ENCODE measurements at regions not wholly inside any gene's neighbourhood (a gene's known extent, or its start where the extent isn't known, plus 50 kb on each side); places are given as distances from the start of the nearest gene placed in this dataset.

- Histone ChIP-seq H3K56ac (ENCODE audit: insufficient read length, low read depth, low read length) (no peak overlapping the region), H2BK12ac (ENCODE audit: insufficient read length, low read depth, low read length) (no peak overlapping the region), H3K4me1 (ENCODE audit: insufficient read depth, low read length) (no peaks in the 10 kb centered on the region), H2AFZ (ENCODE audit: low read length) (no peak overlapping the region), H3K23me2 (ENCODE audit: insufficient read length, low read depth, low read length, poor library complexity, severe bottlenecking) (no peaks in the 10 kb centered on the region), H2AK5ac (ENCODE audit: insufficient read length, low read length) (no peak overlapping the region), H3K27me3 (ENCODE audit: insufficient read depth, low read length) (no peaks in the 10 kb centered on the region), H4K91ac (ENCODE audit: insufficient read length, low read depth, low read length) (no peak overlapping the region), H3K79me1 (ENCODE audit: insufficient read depth, low read depth, low read length, poor library complexity, severe bottlenecking) (no peaks in the 10 kb centered on the region), H3K4ac (ENCODE audit: low read depth, low read length) (no peak overlapping the region), H4K5ac (ENCODE audit: insufficient read length, low read depth, low read length) (no peak overlapping the region), H3K9me3 (ENCODE audit: control insufficient read depth, low read depth, low read length) (no peaks in the 10 kb centered on the region), H3T11ph (ENCODE audit: low read length) (no peak overlapping the region), H2BK20ac (ENCODE audit: low read depth, low read length, poor library complexity, severe bottlenecking) (no peak overlapping the region), H3K79me2 (ENCODE audit: insufficient read depth, low read length) (no peaks in the 10 kb centered on the region), H2BK5ac (ENCODE audit: insufficient read length, low read length) (no peak overlapping the region), H3K27ac (ENCODE audit: insufficient read length, low read depth, low read length) (no peak overlapping the region), H4K20me1 (ENCODE audit: control insufficient read depth, insufficient read depth, insufficient read length) (no peaks in the 10 kb centered on the region), H2BK120ac (ENCODE audit: low read depth, low read length, poor library complexity, severe bottlenecking) (no peak overlapping the region), H3K23ac (ENCODE audit: insufficient read length, low read depth, low read length) (no peak overlapping the region), H3K9ac (ENCODE audit: extremely low read depth, insufficient read length, low read length) (no peak overlapping the region), H4K8ac (replicated peaks; ENCODE audit: insufficient read length, low read depth, low read length) (no peak overlapping the region), H2BK15ac (ENCODE audit: low read depth, low read length) (no peak overlapping the region), H3K4me2 (ENCODE audit: insufficient read depth, insufficient read length, low read length) (no peak overlapping the region), H3K18ac (ENCODE audit: insufficient read length, low read depth, low read length) (no peak overlapping the region), H3K14ac (ENCODE audit: insufficient read depth, low read length) (no peak overlapping the region)
- peaks cover 0 to 4% of the 10 kb centered on the region in 2 experiments; a peak in 3 of 5 replicates for H3K9me3 Mint-ChIP-seq
- WGBS (ENCODE audit: extremely low coverage, insufficient read length, low lambda C conversion rate), result no CpG with 5 or more reads among the region's 6 CpGs
- no peak for TF ChIP-seq CTCF (conservative IDR thresholded peaks at IDR 0.05)
- no peaks in the 10 kb centered on the region for H3K4me1 Mint-ChIP-seq
- peaks cover 0 to 2% (median under 1%) of the 10 kb centered on the region in 3 experiments; a peak in 3 of 7 replicates for H3K36me3 Mint-ChIP-seq (ENCODE audit: insufficient read depth in 1 of 3, low read depth in 3 of 3)
- no peak for DNase-seq
- H3K27me3 Mint-ChIP-seq (ENCODE audit: low read depth), result no peaks in the 10 kb centered on the region
- no peak overlapping the region for H3K27ac Mint-ChIP-seq
- no peak overlapping the region for H3K4me3 Mint-ChIP-seq
Measured at GRCh38 chr20:55714736-55715135, 290.6 kb downstream of the CBLN4 start.

Measured in H9 (cell line).